ENCODE measurements at regions not wholly inside any gene's neighbourhood (a gene's known extent, or its start where the extent isn't known, plus 50 kb on each side); places are given as distances from the start of the nearest gene placed in this dataset.

- Histone ChIP-seq H3K79me2 (replicated peaks; ENCODE audit: insufficient read depth) (no peaks in the 10 kb centered on the region), H3K27me3 (ENCODE audit: insufficient read depth) (no peaks in the 10 kb centered on the region), H3K9me2 (ENCODE audit: insufficient read depth) (peaks cover 7% of the 10 kb centered on the region), H3F3A (replicated peaks; ENCODE audit: low read depth) (no peaks in the 10 kb centered on the region), H3K36me3 (ENCODE audit: insufficient read depth) (no peaks in the 10 kb centered on the region), H4K20me1 (replicated peaks; ENCODE audit: insufficient read depth) (no peaks in the 10 kb centered on the region), H3K4me1 (ENCODE audit: insufficient read depth) (no peaks in the 10 kb centered on the region), H2AFZ (no peak overlapping the region), H3K4me3 (no peak overlapping the region), H3K4me2 (no peak overlapping the region), H3K27ac (ENCODE audit: low read depth) (no peak overlapping the region)
- no peak for DNase-seq (ENCODE audit: low spot score)
- H3K4me3 Mint-ChIP-seq, result no peak overlapping the region
- 0 out of 3 replicates have a peak, but pooled peaks cover 2% of the 10 kb centered on the region for H3K36me3 Mint-ChIP-seq (ENCODE audit: low read depth)
- H3K9me3 Mint-ChIP-seq, result no peaks in the 10 kb centered on the region; the same call in 2 of the 3 replicates
- H3K27ac Mint-ChIP-seq, result no peak overlapping the region
- TF ChIP-seq EZH2phosphoT487 (IDR thresholded peaks at IDR 0.05; ENCODE audit: unreplicated experiment) (no peak), CTCF (conservative IDR thresholded peaks at IDR 0.05; ENCODE audit: low read depth in 2 of 2) (no peak), ZNF331 (CRISPR knock-in tag; IDR thresholded peaks at IDR 0.05; ENCODE audit: low read depth) (no peak), REST (IDR thresholded peaks at IDR 0.05; ENCODE audit: unreplicated experiment) (no peak), ZNF114 (CRISPR knock-in tag; IDR thresholded peaks at IDR 0.05) (no peak), ZNF462 (CRISPR knock-in tag; IDR thresholded peaks at IDR 0.05) (no peak), CREB1 (CRISPR knock-in tag; IDR thresholded peaks at IDR 0.05; ENCODE audit: low read depth) (no peak), POLR2AphosphoS5 (IDR thresholded peaks at IDR 0.05; ENCODE audit: low read depth) (no peak), NANOG (IDR thresholded peaks at IDR 0.05; ENCODE audit: borderline replicate concordance) (no peak), STAT1 (IDR thresholded peaks at IDR 0.05; ENCODE audit: unreplicated experiment) (no peak), EZH2 (IDR thresholded peaks at IDR 0.05; ENCODE audit: low read depth, unreplicated experiment) (no peak), JUNB (IDR thresholded peaks at IDR 0.05; ENCODE audit: unreplicated experiment) (no peak)
- TF ChIP-seq, protein P1, sequence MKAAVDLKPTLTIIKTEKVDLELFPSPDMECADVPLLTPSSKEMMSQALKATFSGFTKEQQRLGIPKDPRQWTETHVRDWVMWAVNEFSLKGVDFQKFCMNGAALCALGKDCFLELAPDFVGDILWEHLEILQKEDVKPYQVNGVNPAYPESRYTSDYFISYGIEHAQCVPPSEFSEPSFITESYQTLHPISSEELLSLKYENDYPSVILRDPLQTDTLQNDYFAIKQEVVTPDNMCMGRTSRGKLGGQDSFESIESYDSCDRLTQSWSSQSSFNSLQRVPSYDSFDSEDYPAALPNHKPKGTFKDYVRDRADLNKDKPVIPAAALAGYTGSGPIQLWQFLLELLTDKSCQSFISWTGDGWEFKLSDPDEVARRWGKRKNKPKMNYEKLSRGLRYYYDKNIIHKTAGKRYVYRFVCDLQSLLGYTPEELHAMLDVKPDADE (IDR thresholded peaks at IDR 0.05), result no peak
- no peaks in the 10 kb centered on the region for H3K4me1 Mint-ChIP-seq
- peaks cover 4% of the 10 kb centered on the region for H3K27me3 Mint-ChIP-seq (ENCODE audit: insufficient read depth, low read depth, poor library complexity)
- no peak for ATAC-seq
These were observed 799.7 kb upstream of the IGFBP3 start for GRCh38 chr7:46720761-46721160.
